GM06990 (cell line): ENCODE measurements at regions not wholly inside any gene's neighbourhood (a gene's known extent, or its start where the extent isn't known, plus 50 kb on each side); places are given as distances from the start of the nearest gene placed in this dataset.

ENCODE experiments used
- DNase-seq: peaks from one replicate; pipeline ENCODE4 v3.0.0-alpha.2; 2011; ENCODE audit not compliant: insufficient read length; ENCODE audit errors: extremely low read depth
- H3K27me3 ChIP-seq: replicated peaks from 2 replicates; pipeline ENCODE4 v1.6.0; 2011; ENCODE audit warnings: low read length; ENCODE audit not compliant: control insufficient read depth, insufficient read depth
- H3K36me3 ChIP-seq: 2 replicates; pipeline ENCODE4 v1.5.1; 2011; ENCODE audit warnings: low read length; ENCODE audit not compliant: control insufficient read depth, insufficient read depth
- H3K4me3 ChIP-seq: replicated peaks from 2 replicates; pipeline ENCODE4 v1.5.1; 2011; ENCODE audit warnings: low read depth, mild to moderate bottlenecking, control low read depth, low read length
- TF ChIP-seq, protein P1 (sequence below): IDR thresholded peaks from 2 replicates; pipeline ENCODE4 v1.5.1; 2011; ENCODE audit warnings: low read length, control low read depth, mild to moderate bottlenecking, inconsistent platforms; ENCODE audit not compliant: insufficient read depth, poor library complexity, severe bottlenecking

DNA sequence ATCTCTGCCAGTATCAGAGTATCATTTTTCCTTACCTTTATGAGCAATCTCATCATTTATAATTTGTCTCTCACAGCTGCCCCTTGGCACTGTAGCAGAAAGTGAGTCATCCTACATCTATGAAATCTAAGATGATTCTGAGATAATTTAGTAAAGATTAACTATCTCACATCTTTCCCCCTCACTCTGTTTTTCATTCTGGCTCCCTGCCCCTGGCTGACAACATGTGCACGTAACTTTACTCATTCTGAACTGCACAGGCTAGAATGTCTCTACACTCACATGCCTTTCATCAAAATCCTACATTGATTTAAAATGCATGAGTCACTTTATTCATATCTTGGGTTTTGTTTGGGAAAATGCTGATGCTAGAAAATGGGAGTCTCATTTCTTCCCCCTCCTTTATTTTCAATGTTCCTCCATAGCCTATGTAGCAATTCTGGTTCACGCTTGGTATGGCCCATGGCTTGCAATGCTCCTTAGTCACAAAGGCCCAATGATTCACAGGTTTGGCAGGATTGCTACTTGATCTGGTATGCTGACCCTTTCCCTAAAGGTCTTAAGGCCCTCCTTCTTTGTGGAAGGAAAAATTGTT lies 838.5 kb downstream of the TUSC7 start:
- TF ChIP-seq, protein P1, sequence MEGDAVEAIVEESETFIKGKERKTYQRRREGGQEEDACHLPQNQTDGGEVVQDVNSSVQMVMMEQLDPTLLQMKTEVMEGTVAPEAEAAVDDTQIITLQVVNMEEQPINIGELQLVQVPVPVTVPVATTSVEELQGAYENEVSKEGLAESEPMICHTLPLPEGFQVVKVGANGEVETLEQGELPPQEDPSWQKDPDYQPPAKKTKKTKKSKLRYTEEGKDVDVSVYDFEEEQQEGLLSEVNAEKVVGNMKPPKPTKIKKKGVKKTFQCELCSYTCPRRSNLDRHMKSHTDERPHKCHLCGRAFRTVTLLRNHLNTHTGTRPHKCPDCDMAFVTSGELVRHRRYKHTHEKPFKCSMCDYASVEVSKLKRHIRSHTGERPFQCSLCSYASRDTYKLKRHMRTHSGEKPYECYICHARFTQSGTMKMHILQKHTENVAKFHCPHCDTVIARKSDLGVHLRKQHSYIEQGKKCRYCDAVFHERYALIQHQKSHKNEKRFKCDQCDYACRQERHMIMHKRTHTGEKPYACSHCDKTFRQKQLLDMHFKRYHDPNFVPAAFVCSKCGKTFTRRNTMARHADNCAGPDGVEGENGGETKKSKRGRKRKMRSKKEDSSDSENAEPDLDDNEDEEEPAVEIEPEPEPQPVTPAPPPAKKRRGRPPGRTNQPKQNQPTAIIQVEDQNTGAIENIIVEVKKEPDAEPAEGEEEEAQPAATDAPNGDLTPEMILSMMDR: no peak
- no peaks in the 10 kb centered on the region; the same call in 1 of the 2 replicates for H3K27me3 ChIP-seq
- H3K36me3 ChIP-seq: no peaks in the 10 kb centered on the region
- no peak overlapping the region for H3K4me3 ChIP-seq
- DNase-seq: no peak

DNA sequence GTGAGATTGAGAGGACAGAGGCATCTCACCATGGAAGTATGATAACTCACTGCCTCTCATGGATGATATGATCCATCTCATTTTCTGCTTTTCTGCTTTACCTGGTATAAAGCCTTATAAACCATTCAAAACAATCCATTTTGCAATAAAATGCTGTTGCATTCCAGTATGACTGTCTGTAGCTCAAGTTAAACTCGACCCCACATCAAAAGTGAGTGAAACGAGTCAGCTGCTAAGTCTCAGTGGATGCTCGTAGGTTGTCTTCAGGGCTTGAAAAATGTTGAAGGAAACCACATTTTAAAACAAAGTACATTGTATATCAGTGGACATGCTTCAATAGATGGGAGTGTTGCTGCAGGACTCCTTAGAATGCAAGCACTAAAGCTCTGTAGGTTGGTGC lies 839.0 kb downstream of the TUSC7 start:
- no peaks in the 10 kb centered on the region for H3K36me3 ChIP-seq
- TF ChIP-seq, protein P1: no peak
- H3K4me3 ChIP-seq: no peak overlapping the region
- DNase-seq: no peak
- no peaks in the 10 kb centered on the region; the same call in 1 of the 2 replicates for H3K27me3 ChIP-seq

DNA sequence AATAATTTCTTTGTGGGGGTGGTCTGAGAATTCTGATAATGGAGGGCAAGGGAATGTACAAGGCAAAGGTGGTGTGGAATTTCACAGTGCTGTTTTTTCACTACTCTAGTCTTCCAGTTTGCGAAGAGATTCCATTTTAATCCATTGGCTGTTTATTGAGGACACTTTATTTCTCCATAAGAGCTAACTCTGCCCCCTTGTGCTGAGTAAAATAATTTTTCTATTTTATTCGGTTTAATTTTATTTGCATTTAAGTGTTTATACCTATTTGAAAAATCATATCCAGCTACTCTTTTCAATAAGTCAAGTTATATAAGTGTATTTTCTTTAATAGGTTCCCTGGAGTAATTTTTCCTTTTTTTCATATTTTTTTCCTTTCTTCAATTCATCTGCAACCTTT lies 840.1 kb downstream of the TUSC7 start:
- H3K4me3 ChIP-seq: no peak overlapping the region
- TF ChIP-seq, protein P1: no peak
- DNase-seq: no peak
- no peaks in the 10 kb centered on the region; the same call in 1 of the 2 replicates for H3K27me3 ChIP-seq
- no peaks in the 10 kb centered on the region for H3K36me3 ChIP-seq

DNA sequence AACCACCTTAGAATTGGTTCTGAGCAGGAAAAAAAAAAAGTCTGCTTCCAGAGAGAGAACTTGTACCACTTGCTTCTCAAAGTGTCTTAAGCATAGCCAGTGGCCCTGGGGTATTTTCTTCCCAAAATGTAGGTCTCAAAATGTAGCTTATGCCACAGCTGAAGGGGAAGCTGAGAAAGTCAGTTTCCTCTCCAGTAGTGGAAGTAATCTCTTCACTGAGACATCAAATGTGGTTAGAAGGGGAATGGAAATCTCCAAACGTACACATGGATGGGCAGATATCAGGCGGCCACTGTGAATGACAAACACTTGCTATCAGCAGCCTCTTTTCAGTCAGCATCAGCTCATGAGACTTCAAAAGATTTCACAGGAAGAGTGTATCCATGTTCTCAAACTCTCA lies 841.2 kb downstream of the TUSC7 start:
- no peak for DNase-seq
- TF ChIP-seq, protein P1: no peak
- Histone ChIP-seq H3K27me3 (no peaks in the 10 kb centered on the region; the same call in 1 of the 2 replicates), H3K36me3 (no peaks in the 10 kb centered on the region), H3K4me3 (no peak overlapping the region)

DNA sequence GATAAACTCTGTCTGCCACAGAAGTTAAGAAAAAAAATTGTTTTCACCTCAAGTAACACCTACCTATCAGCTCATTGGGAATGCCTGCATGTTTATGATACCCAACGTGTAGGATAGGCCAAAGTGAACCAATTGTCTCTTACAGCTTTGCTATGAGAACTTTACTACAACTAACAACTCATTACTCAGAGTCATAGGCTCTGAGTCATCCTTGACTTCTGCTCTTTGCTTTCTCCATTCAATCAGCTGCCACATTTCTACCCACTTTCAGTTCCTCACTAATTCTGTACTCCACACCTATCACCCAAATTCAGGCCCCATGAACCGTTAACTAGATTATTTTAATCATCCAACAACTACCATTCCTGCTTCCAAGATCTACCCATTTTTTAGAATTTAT lies 843.9 kb downstream of the TUSC7 start:
- Histone ChIP-seq H3K27me3 (no peaks in the 10 kb centered on the region; the same call in 1 of the 2 replicates), H3K4me3 (no peak overlapping the region), H3K36me3 (no peaks in the 10 kb centered on the region)
- DNase-seq: peak; percentile 5
- TF ChIP-seq, protein P1: no peak
